ENCODE measurements at regions not wholly inside any gene's neighbourhood (a gene's known extent, or its start where the extent isn't known, plus 50 kb on each side); places are given as distances from the start of the nearest gene placed in this dataset.

DNA sequence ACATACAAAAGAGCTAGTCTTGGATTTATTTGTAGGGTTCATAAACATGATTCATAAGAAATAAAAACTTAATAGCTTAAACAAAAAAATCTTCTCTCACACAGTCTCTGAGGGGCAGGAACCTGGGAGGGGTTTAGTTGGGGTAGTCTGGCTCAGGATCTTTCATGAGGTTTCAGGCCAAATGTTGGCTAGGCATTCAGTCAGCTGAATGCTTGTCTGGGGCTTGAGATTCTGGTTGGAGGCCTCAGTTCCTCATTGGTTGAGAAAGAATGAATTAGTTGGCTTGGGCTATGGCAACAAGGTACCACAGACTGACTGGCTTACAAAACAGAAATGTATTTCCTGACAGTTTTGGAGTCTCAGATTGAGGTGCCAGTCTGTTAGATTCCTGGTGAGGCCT is 74.3 kb downstream of the ANKRD7 start:
- Histone ChIP-seq H3K36me3 (ENCODE audit: control insufficient read depth, insufficient read depth, low read length) (no peaks in the 10 kb centered on the region), H3K27me3 (ENCODE audit: control insufficient read depth, insufficient read depth, low read length) (no peaks in the 10 kb centered on the region), H3K4me3 (ENCODE audit: low read depth, low read length) (no peak overlapping the region)
- DNase-seq (ENCODE audit: low read depth): no peak
- TF ChIP-seq, protein P1, sequence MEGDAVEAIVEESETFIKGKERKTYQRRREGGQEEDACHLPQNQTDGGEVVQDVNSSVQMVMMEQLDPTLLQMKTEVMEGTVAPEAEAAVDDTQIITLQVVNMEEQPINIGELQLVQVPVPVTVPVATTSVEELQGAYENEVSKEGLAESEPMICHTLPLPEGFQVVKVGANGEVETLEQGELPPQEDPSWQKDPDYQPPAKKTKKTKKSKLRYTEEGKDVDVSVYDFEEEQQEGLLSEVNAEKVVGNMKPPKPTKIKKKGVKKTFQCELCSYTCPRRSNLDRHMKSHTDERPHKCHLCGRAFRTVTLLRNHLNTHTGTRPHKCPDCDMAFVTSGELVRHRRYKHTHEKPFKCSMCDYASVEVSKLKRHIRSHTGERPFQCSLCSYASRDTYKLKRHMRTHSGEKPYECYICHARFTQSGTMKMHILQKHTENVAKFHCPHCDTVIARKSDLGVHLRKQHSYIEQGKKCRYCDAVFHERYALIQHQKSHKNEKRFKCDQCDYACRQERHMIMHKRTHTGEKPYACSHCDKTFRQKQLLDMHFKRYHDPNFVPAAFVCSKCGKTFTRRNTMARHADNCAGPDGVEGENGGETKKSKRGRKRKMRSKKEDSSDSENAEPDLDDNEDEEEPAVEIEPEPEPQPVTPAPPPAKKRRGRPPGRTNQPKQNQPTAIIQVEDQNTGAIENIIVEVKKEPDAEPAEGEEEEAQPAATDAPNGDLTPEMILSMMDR (IDR thresholded peaks at IDR 0.05; ENCODE audit: insufficient read depth, low read length, poor library complexity, severe bottlenecking): no peak

DNA sequence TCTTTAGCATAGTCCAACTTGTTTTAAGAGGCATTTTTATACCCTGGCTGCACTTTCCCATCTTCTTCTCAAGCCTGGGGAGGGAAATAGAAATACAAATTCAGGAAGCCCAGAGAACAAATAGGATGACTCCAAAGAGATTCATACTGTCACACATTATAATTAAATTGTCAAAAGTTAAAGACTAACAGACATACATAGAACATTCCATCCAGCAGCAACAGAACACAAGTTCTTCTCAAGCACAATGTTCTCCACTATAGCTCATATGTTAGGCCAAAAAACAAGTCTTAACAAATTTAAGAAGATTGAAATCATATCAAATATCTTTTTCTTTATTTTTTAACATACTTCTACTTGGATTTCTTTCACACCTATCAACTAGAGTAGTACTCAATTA is 75.7 kb downstream of the ANKRD7 start:
- H3K36me3 ChIP-seq (ENCODE audit: control insufficient read depth, insufficient read depth, low read length): no peaks in the 10 kb centered on the region
- no peaks in the 10 kb centered on the region for H3K27me3 ChIP-seq (ENCODE audit: control insufficient read depth, insufficient read depth, low read length)
- TF ChIP-seq, protein P1 (IDR thresholded peaks at IDR 0.05; ENCODE audit: insufficient read depth, low read length, poor library complexity, severe bottlenecking): no peak
- no peak overlapping the region for H3K4me3 ChIP-seq (ENCODE audit: low read depth, low read length)
- no peak for DNase-seq (ENCODE audit: low read depth)

DNA sequence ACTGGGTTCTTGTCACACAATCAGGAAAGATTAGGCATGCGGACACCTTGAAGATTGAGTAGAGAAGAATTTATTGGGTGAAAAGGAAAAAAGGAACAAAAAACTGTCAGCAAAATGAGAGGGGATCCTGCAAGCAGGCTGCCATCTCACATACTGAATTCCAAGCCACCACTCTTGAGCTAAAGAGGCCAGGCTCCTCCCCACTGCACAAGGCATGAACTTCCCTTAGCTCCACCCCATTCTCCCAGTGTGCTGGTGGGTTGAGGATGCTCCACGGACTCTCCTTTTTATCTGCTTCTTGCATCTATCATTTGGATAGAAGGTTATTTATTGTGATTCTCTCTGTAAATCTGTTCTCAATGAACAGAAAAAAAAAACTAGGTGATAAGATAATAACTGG is 79.6 kb downstream of the ANKRD7 start:
- TF ChIP-seq, protein P1 (IDR thresholded peaks at IDR 0.05; ENCODE audit: insufficient read depth, low read length, poor library complexity, severe bottlenecking): no peak
- H3K4me3 ChIP-seq (ENCODE audit: low read depth, low read length): no peak overlapping the region
- H3K27me3 ChIP-seq (ENCODE audit: control insufficient read depth, insufficient read depth, low read length): no peaks in the 10 kb centered on the region
- H3K36me3 ChIP-seq (ENCODE audit: control insufficient read depth, insufficient read depth, low read length): no peaks in the 10 kb centered on the region
- no peak for DNase-seq (ENCODE audit: low read depth)

DNA sequence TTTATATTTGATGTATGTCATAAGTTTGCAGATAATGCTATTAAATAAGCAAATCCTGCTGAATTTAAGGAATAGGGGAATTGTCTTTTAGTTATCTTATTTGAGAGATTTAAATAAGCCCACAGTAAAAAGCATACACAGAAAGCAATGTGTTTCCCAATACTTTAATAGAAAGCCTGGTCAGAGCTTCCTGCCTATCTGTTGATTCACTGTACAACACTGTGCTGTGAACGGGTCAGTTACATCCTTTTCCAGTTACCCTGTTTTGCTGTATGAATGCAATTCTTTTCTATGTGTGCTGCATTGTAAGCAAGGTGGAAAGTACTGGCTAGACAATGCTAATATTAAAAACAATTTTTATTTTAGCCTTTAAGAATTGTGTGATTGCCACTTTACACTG is 81.2 kb downstream of the ANKRD7 start:
- no peak for DNase-seq (ENCODE audit: low read depth)
- Histone ChIP-seq H3K27me3 (ENCODE audit: control insufficient read depth, insufficient read depth, low read length) (no peaks in the 10 kb centered on the region), H3K4me3 (ENCODE audit: low read depth, low read length) (no peak overlapping the region), H3K36me3 (ENCODE audit: control insufficient read depth, insufficient read depth, low read length) (no peaks in the 10 kb centered on the region)
- TF ChIP-seq, protein P1 (IDR thresholded peaks at IDR 0.05; ENCODE audit: insufficient read depth, low read length, poor library complexity, severe bottlenecking): no peak

DNA sequence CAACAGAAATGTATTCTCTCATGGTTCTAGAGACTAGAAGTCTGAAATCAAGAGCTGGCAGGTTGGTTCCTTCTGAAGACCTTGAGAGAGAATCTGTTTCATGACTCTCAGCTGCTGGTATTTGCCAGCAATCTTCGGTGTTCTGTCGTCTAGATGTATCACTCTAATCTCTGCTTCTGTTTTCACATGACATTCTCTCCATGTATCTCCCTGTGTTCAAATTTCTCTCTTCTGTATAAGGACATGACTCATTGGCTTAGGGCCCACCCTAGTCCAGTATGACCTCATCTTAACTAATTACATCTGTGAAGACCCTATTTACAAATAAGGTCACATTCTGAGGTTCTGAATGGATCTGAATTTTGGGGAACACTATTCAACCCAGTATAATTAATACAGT is 82.3 kb downstream of the ANKRD7 start:
- Histone ChIP-seq H3K27me3 (ENCODE audit: control insufficient read depth, insufficient read depth, low read length) (no peaks in the 10 kb centered on the region), H3K36me3 (ENCODE audit: control insufficient read depth, insufficient read depth, low read length) (no peaks in the 10 kb centered on the region), H3K4me3 (ENCODE audit: low read depth, low read length) (no peak overlapping the region)
- TF ChIP-seq, protein P1 (IDR thresholded peaks at IDR 0.05; ENCODE audit: insufficient read depth, low read length, poor library complexity, severe bottlenecking): no peak
- no peak for DNase-seq (ENCODE audit: low read depth)

DNA sequence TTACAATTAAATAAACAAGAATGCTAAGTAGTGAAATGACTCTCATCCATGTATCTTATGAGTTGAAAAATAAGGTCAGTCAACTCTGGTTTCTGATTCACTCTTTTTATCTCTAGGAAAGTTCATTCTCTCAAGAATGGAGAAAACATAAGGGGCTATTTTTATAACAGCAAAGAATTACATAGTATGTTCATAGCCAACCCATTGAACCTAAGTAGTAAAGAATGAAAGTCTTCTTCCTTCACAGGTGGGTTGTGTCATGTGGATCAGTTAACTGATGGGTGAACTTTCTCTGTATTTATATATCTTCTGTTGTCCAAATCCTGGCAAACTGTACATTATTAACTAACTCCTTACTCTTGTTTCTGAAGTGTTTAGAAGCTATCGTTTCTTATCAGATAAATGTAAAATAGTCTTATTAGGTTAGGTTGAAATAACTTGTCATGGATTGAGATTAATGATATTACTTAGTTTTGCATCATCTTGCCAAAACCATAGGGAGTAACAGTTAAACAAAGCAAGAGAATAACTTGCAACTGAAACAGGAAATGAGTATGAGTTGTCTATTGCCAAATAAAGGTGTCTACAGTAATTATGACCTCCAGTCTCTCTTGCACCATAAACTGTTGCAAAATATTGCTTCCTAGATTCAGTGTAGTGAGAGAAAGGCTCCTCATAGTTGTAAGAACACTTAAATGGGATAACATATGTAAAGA is 86.8 kb downstream of the ANKRD7 start:
- H3K27me3 ChIP-seq (ENCODE audit: control insufficient read depth, insufficient read depth, low read length): no peaks in the 10 kb centered on the region
- no peaks in the 10 kb centered on the region for H3K36me3 ChIP-seq (ENCODE audit: control insufficient read depth, insufficient read depth, low read length)
- TF ChIP-seq, protein P1 (IDR thresholded peaks at IDR 0.05; ENCODE audit: insufficient read depth, low read length, poor library complexity, severe bottlenecking): no peak
- peak; percentile 43 for DNase-seq (ENCODE audit: low read depth)
- no peak overlapping the region for H3K4me3 ChIP-seq (ENCODE audit: low read depth, low read length)
